Naive thymus-derived CD4-positive, alpha-beta T cell (primary cell): ENCODE measurements at regions not wholly inside any gene's neighbourhood (a gene's known extent, or its start where the extent isn't known, plus 50 kb on each side); places are given as distances from the start of the nearest gene placed in this dataset.
"Not testable (repeated sequence)": the region's sequence is repeated elsewhere in the genome, so short reads cannot be mapped to it uniquely, and the experiment has no call there.

Experiments
- ATAC-seq: fragments of 150-1000 bp; cut with Tn5 transposase; 2 replicates; pipeline ENCODE4 v1.10.0; 2021; ENCODE audit warnings: mild to moderate bottlenecking, moderate library complexity
- CTCF ChIA-PET: fragments of 350-600 bp; sonication (Branson Sonifier 250); formaldehyde crosslinking; loops from one replicate; lab custom pipeline; 2021; ENCODE audit warnings: antibody characterized with exemption; lab: Charles Lee
- POLR2A ChIA-PET: fragments of 350-600 bp; sonication (Branson Sonifier 250); formaldehyde crosslinking; loops from one replicate; lab custom pipeline; 2021; ENCODE audit warnings: antibody characterized with exemption, inconsistent platforms; lab: Charles Lee
- DNase-seq, 9 donors: peaks; one replicate each; pipeline versions ENCODE4 v3.0.0 to v3.0.0-alpha.2; 2020 to 2022; ENCODE audit warnings: mixed read lengths in 1 of 9
- H3K27ac ChIP-seq: one replicate; pipeline ENCODE4 v1.7.0; 2013; ENCODE audit warnings: mild to moderate bottlenecking, low read depth, low read length, moderate library complexity
- H3K27me3 ChIP-seq, 2 donors: one replicate each; pipeline ENCODE4 v1.7.0; 2013; ENCODE audit warnings: low read length in 2 of 2, mild to moderate bottlenecking in 2 of 2, moderate library complexity in 2 of 2; ENCODE audit not compliant: control insufficient read depth in 2 of 2, insufficient read depth in 2 of 2
- H3K36me3 ChIP-seq, 3 experiments: 1 replicate in 2 of 3; 2 replicates in 1 of 3; pipeline ENCODE4 v1.7.0; 2013; ENCODE audit warnings: low read length in 3 of 3, mild to moderate bottlenecking in 3 of 3, moderate library complexity in 1 of 3; ENCODE audit not compliant: insufficient read depth in 3 of 3, control insufficient read depth in 2 of 3
- H3K4me1 ChIP-seq, 2 donors: one replicate each; pipeline ENCODE4 v1.7.0; 2013; ENCODE audit warnings: low read length in 2 of 2, mild to moderate bottlenecking in 2 of 2, moderate library complexity in 1 of 2; ENCODE audit not compliant: control insufficient read depth in 2 of 2, insufficient read depth in 2 of 2
- H3K4me3 ChIP-seq: 2 replicates; pipeline ENCODE4 v1.7.0; 2013; ENCODE audit warnings: mild to moderate bottlenecking, low read length
- H3K9me3 ChIP-seq, 3 experiments: 1 replicate in 2 of 3; 2 replicates in 1 of 3; pipeline ENCODE4 v1.7.0; 2013; ENCODE audit warnings: low read length in 3 of 3; ENCODE audit not compliant: control insufficient read depth in 2 of 3
- H3K27ac Mint-ChIP-seq, 9 donors: one replicate each; pipeline ENCODE4 v1.8.0; 2020 to 2022; ENCODE audit warnings: mixed read lengths in 9 of 9, mild to moderate bottlenecking in 8 of 9, moderate library complexity in 5 of 9, inconsistent platforms in 2 of 9
- H3K27me3 Mint-ChIP-seq, 5 donors: one replicate each; pipeline ENCODE4 v1.8.0; 2021 to 2022; ENCODE audit warnings: mixed read lengths in 5 of 5, mild to moderate bottlenecking in 1 of 5
- H3K36me3 Mint-ChIP-seq, 5 donors: one replicate each; pipeline ENCODE4 v1.8.0; 2020 to 2022; ENCODE audit warnings: mixed read lengths in 5 of 5, mild to moderate bottlenecking in 3 of 5, inconsistent platforms in 1 of 5
- H3K4me1 Mint-ChIP-seq, 7 donors: one replicate each; pipeline ENCODE4 v1.8.0; 2020 to 2022; ENCODE audit warnings: mixed read lengths in 7 of 7, mild to moderate bottlenecking in 3 of 7, inconsistent platforms in 1 of 7
- H3K4me3 Mint-ChIP-seq, 10 donors: one replicate each; pipeline ENCODE4 v1.8.0; 2020 to 2022; ENCODE audit warnings: mild to moderate bottlenecking in 10 of 10, mixed read lengths in 10 of 10, moderate library complexity in 6 of 10, inconsistent platforms in 2 of 10
- H3K9me3 Mint-ChIP-seq, 11 donors: one replicate each; pipeline ENCODE4 v1.8.0; 2020 to 2022; ENCODE audit warnings: mixed read lengths in 11 of 11, mild to moderate bottlenecking in 4 of 11, inconsistent platforms in 1 of 11, moderate library complexity in 1 of 11
- intact Hi-C, 2 donors: fragments of 100-400 bp; cut with micrococcal nuclease; formaldehyde crosslinking; loops; one replicate each; pipeline ENCODE4 v1.15.1; 2023

- peaks cover 8 to 49% (median 26%) of the 10 kb centered on the region in 11 donors for H3K9me3 Mint-ChIP-seq
- H3K27ac ChIP-seq, DNase-seq, H3K36me3 ChIP-seq, H3K27me3 ChIP-seq, POLR2A ChIA-PET, CTCF ChIA-PET, H3K27ac Mint-ChIP-seq, H3K4me3 ChIP-seq, H3K4me1 Mint-ChIP-seq, H3K4me1 ChIP-seq, intact Hi-C loops, H3K27me3 Mint-ChIP-seq, ATAC-seq, H3K4me3 Mint-ChIP-seq: not testable (repeated sequence)
- H3K36me3 Mint-ChIP-seq, result peaks cover 0 to 12% (median 3%) of the 10 kb centered on the region in 5 donors
- H3K9me3 ChIP-seq, result peaks cover 0 to 15% (median 0%) of the 10 kb centered on the region in 3 experiments
These were observed 302.6 kb upstream of the TARS1 start for GRCh38 chr5:33138145-33138544.

DNA sequence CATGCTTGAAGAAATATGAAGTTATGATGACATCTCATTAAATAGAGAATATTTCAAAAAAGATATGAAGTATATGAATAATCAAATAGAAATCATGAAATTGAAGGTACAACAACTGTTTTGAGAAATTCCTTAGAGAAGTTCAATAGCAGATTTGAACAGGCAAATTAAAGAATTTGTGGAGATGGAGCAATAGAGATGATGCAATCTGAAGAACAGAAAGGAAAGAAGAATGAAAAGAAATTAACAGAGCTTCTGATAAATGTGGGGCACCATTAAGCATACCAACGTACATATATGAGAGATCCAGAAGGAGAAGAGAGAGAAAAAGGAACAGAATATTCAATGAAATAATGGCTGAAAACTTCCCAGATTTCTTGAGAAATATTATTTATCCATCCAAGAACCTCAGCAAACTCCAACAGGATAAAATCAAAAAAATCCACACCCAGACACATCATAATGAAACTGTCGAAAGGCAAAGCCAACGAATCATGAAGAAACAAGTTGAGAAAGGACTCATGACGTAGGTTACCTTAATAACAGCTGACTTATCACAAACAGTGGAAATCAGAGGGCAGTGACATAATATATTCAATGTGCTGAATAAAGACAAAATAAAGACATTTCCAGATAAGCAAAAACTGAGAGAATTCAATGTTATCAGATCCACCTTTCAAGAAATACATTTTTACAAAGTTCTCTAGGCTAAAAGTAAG is 297.2 kb upstream of the TARS1 start:
- Mint-ChIP-seq H3K4me1 (no peaks in the 10 kb centered on the region), H3K9me3 (peaks cover 2 to 24% (median 9%) of the 10 kb centered on the region in 11 donors), H3K27me3 (no peaks in the 10 kb centered on the region), H3K27ac (no peak overlapping the region), H3K36me3 (peaks cover 0 to 5% (median 0%) of the 10 kb centered on the region in 5 donors), H3K4me3 (no peak overlapping the region)
- no peaks in the 10 kb centered on the region for H3K27me3 ChIP-seq
- H3K4me3 ChIP-seq, result no peak overlapping the region
- H3K36me3 ChIP-seq, result no peaks in the 10 kb centered on the region
- ChIA-PET POLR2A (no interaction called here), CTCF (no interaction called here)
- no peaks in the 10 kb centered on the region for H3K4me1 ChIP-seq
- no peaks in the 10 kb centered on the region for H3K9me3 ChIP-seq
- ATAC-seq, result no peak
- H3K27ac ChIP-seq, result no peak overlapping the region
- no peak for DNase-seq
- intact Hi-C loops, result no loop called here

GRCh38 chr5:33146881-33147280 is 293.9 kb upstream of the TARS1 start:
- H3K9me3 Mint-ChIP-seq, result peaks cover 0 to 20% (median 5%) of the 10 kb centered on the region in 11 donors
- no peak overlapping the region for H3K4me3 ChIP-seq
- H3K36me3 Mint-ChIP-seq, result no peaks in the 10 kb centered on the region
- no peak overlapping the region for H3K4me3 Mint-ChIP-seq
- ChIA-PET POLR2A (no interaction called here), CTCF (no interaction called here)
- no peak overlapping the region for H3K27ac Mint-ChIP-seq
- H3K9me3 ChIP-seq, result no peaks in the 10 kb centered on the region
- H3K36me3 ChIP-seq, result no peaks in the 10 kb centered on the region
- DNase-seq (no peak), ATAC-seq (no peak)
- no peaks in the 10 kb centered on the region for H3K27me3 ChIP-seq
- no peaks in the 10 kb centered on the region for H3K4me1 Mint-ChIP-seq
- no peak overlapping the region for H3K27ac ChIP-seq
- H3K27me3 Mint-ChIP-seq, result no peaks in the 10 kb centered on the region
- intact Hi-C loops, result no loop called here
- H3K4me1 ChIP-seq, result no peaks in the 10 kb centered on the region

GRCh38 chr5:33148076-33148513 is 292.7 kb upstream of the TARS1 start:
- no peaks in the 10 kb centered on the region for H3K27me3 Mint-ChIP-seq
- no peak for ATAC-seq
- H3K9me3 Mint-ChIP-seq, result peaks cover 0 to 14% (median 5%) of the 10 kb centered on the region in 11 donors
- Histone ChIP-seq H3K27ac (no peak overlapping the region), H3K4me1 (no peaks in the 10 kb centered on the region), H3K27me3 (no peaks in the 10 kb centered on the region), H3K4me3 (no peak overlapping the region), H3K36me3 (no peaks in the 10 kb centered on the region), H3K9me3 (no peaks in the 10 kb centered on the region)
- H3K27ac Mint-ChIP-seq, result no peak overlapping the region
- CTCF ChIA-PET, result no interaction called here
- intact Hi-C loops, result no loop called here
- POLR2A ChIA-PET, result no interaction called here
- DNase-seq, result no peak
- no peaks in the 10 kb centered on the region for H3K36me3 Mint-ChIP-seq
- H3K4me3 Mint-ChIP-seq, result no peak overlapping the region
- no peaks in the 10 kb centered on the region for H3K4me1 Mint-ChIP-seq

DNA sequence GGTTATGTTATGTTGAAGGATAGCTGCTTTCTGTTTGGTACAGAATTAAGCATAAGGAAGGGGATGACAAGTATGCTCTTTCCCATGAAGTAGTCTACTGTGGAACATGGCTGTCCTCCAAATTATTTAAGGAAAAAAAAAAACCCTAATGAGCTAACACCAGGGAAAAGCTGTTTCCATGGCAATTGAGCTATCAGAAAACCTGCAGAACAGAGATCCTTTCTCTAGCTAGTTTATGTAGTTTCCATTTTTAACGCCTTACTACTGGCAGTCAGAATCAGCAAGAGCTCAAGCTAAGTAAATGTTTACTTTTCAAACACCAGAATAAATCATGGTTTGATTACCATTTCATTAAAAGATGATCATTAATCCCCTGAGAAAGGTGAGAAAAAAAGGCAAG is 287.4 kb upstream of the TARS1 start:
- peaks cover 0 to 16% (median 6%) of the 10 kb centered on the region in 11 donors for H3K9me3 Mint-ChIP-seq

GRCh38 chr5:33153831-33154230 is 286.9 kb upstream of the TARS1 start:
- DNase-seq (no peak), ATAC-seq (no peak)
- Histone ChIP-seq H3K27ac (no peak overlapping the region), H3K4me3 (no peak overlapping the region), H3K27me3 (no peaks in the 10 kb centered on the region), H3K9me3 (no peaks in the 10 kb centered on the region), H3K36me3 (no peaks in the 10 kb centered on the region), H3K4me1 (no peaks in the 10 kb centered on the region)
- ChIA-PET CTCF (interaction anchor here (0.6 kb wide), 1 partner anchor 43 kb away, joined by 3 read pairs; no protein-coding TSS in a partner anchor), POLR2A (interaction anchor here (0.7 kb wide), 1 partner anchor 19 kb away, joined by 3 read pairs; no protein-coding TSS in a partner anchor)
- peaks cover 0 to 12% (median 6%) of the 10 kb centered on the region in 11 donors for H3K9me3 Mint-ChIP-seq
- no peak overlapping the region for H3K27ac Mint-ChIP-seq
- peaks cover 0 to 5% (median 0%) of the 10 kb centered on the region in 7 donors for H3K4me1 Mint-ChIP-seq
- H3K27me3 Mint-ChIP-seq, result no peaks in the 10 kb centered on the region
- intact Hi-C loops, result no loop called here
- no peak overlapping the region for H3K4me3 Mint-ChIP-seq
- no peaks in the 10 kb centered on the region for H3K36me3 Mint-ChIP-seq

More for the DNA sequence above, 287.4 kb upstream of the TARS1 start:
- Histone ChIP-seq H3K27me3 (no peaks in the 10 kb centered on the region), H3K4me1 (no peaks in the 10 kb centered on the region), H3K9me3 (no peaks in the 10 kb centered on the region), H3K4me3 (no peak overlapping the region), H3K36me3 (no peaks in the 10 kb centered on the region), H3K27ac (no peak overlapping the region)
- intact Hi-C loops, result no loop called here
- Mint-ChIP-seq H3K27me3 (no peaks in the 10 kb centered on the region), H3K36me3 (no peaks in the 10 kb centered on the region), H3K27ac (no peak overlapping the region), H3K4me1 (peaks cover 0 to under 1% (median 0%) of the 10 kb centered on the region in 7 donors), H3K4me3 (no peak overlapping the region)
- ChIA-PET POLR2A (no interaction called here), CTCF (no interaction called here)
- DNase-seq (no peak), ATAC-seq (no peak)

DNA sequence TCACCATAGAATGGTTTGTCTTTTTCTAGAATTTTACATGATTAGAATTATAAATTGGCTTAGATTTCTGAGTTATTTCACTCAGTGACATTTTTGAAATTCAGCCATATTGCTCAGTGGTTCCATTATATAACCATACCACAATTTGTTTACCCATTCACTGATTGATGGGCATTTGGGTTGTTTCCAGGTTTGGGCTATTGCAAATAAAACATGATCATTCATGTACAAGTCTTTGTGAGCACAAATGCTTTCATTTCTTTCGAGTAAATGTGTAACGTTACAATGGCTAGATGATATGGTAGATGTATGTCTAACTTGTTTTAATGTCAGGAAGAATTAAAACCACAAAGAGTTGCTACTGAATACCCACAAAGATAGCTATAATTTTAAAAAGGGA is 279.9 kb upstream of the TARS1 start:
- Histone ChIP-seq H3K27me3 (no peaks in the 10 kb centered on the region), H3K36me3 (no peaks in the 10 kb centered on the region), H3K4me1 (no peaks in the 10 kb centered on the region), H3K27ac (no peak overlapping the region), H3K9me3 (no peaks in the 10 kb centered on the region), H3K4me3 (no peak overlapping the region)
- H3K27ac Mint-ChIP-seq, result no peak overlapping the region
- peaks cover 0 to 11% (median 4%) of the 10 kb centered on the region in 11 donors for H3K9me3 Mint-ChIP-seq
- DNase-seq (no peak), ATAC-seq (no peak)
- no peaks in the 10 kb centered on the region for H3K36me3 Mint-ChIP-seq
- peaks cover 0 to 5% (median 0%) of the 10 kb centered on the region in 7 donors for H3K4me1 Mint-ChIP-seq
- intact Hi-C loops, result loop anchor here in 1 of 2 donors (10.0 kb wide), 1 partner anchor 134 kb away; no protein-coding TSS in a partner anchor
- no peaks in the 10 kb centered on the region for H3K27me3 Mint-ChIP-seq
- CTCF ChIA-PET, result no interaction called here
- POLR2A ChIA-PET, result no interaction called here
- no peak overlapping the region for H3K4me3 Mint-ChIP-seq
